Stimulated activated CD4-positive, alpha-beta T cell treated with anti-CD3 and anti-CD28 coated beads, Interleukin-12 subunit alpha, Interleukin-12 subunit beta, amount 100 ng/mL, for 4 hours (primary cell): ENCODE measurements at regions not wholly inside any gene's neighbourhood (a gene's known extent, or its start where the extent isn't known, plus 50 kb on each side); places are given as distances from the start of the nearest gene placed in this dataset.
"Not testable (repeated sequence)": the region's sequence is repeated elsewhere in the genome, so short reads cannot be mapped to it uniquely, and the experiment has no call there.

Source experiments
- DNase-seq: peaks from one replicate; pipeline ENCODE4 v3.0.0-alpha.2; 2020

- DNase-seq, result no peak
These were observed 98.6 kb upstream of the DPT start for GRCh38 chr1:168827557-168827956.

GRCh38 chr1:168829876-168830275 lies 100.9 kb upstream of the DPT start:
- DNase-seq, result no peak

- no peak for DNase-seq
These were observed 101.6 kb upstream of the DPT start for GRCh38 chr1:168830562-168830961.

- DNase-seq, result no peak
These were observed 103.7 kb upstream of the DPT start for GRCh38 chr1:168832661-168833060.

GRCh38 chr1:168833362-168833761 lies 104.4 kb upstream of the DPT start:
- DNase-seq, result no peak

GRCh38 chr1:168833801-168834224 lies 104.8 kb upstream of the DPT start:
- DNase-seq, result no peak

GRCh38 chr1:168834225-168834872 lies 105.3 kb upstream of the DPT start:
- no peak for DNase-seq

- no peak for DNase-seq
These were observed 106.2 kb upstream of the DPT start for GRCh38 chr1:168835176-168835575.

GRCh38 chr1:168835791-168836190 lies 106.8 kb upstream of the DPT start:
- DNase-seq, result no peak

GRCh38 chr1:168836469-168836868 lies 107.5 kb upstream of the DPT start:
- DNase-seq, result no peak

GRCh38 chr1:168837230-168837629 lies 108.2 kb upstream of the DPT start:
- not testable (repeated sequence) for DNase-seq

- DNase-seq, result no peak
These were observed 113.3 kb upstream of the DPT start for GRCh38 chr1:168842306-168842705.

GRCh38 chr1:168842916-168843315 lies 113.9 kb upstream of the DPT start:
- no peak for DNase-seq

- no peak for DNase-seq
These were observed 114.4 kb upstream of the DPT start for GRCh38 chr1:168843401-168843800.

GRCh38 chr1:168843950-168844349 lies 114.9 kb upstream of the DPT start:
- no peak for DNase-seq

GRCh38 chr1:168845140-168845539 lies 116.1 kb upstream of the DPT start:
- DNase-seq, result no peak

GRCh38 chr1:168848051-168848450 lies 119.0 kb upstream of the DPT start:
- no peak for DNase-seq

- no peak for DNase-seq
These were observed 132.5 kb upstream of the DPT start for GRCh38 chr1:168861421-168862004.

- no peak for DNase-seq
These were observed 134.8 kb upstream of the DPT start for GRCh38 chr1:168863772-168864171.

- DNase-seq, result no peak
These were observed 135.3 kb upstream of the DPT start for GRCh38 chr1:168864266-168864665.

GRCh38 chr1:168865850-168866620 lies 137.0 kb upstream of the DPT start:
- DNase-seq, result no peak

GRCh38 chr1:168867941-168868634 lies 139.1 kb upstream of the DPT start:
- no peak for DNase-seq

GRCh38 chr1:168871531-168871930 lies 142.5 kb upstream of the DPT start:
- DNase-seq, result no peak

GRCh38 chr1:168875831-168876230 lies 146.8 kb upstream of the DPT start:
- no peak for DNase-seq
